HCT116 (cell line): ENCODE measurements at regions not wholly inside any gene's neighbourhood (a gene's known extent, or its start where the extent isn't known, plus 50 kb on each side); places are given as distances from the start of the nearest gene placed in this dataset.
A peak's percentile ranks its signal among the peaks of the same experiment; 100 is the strongest.

ENCODE experiments used
- ATAC-seq: fragments of 200-7000 bp; cut with Tn5 transposase; 2 replicates; pipeline ENCODE4 v1.9.1; 2020; ENCODE audit warnings: mild to moderate bottlenecking, moderate library complexity
- BruUV-seq: library from RNA; stranded (reverse); fragments of 400-500 nt; replicated peaks from 2 replicates; lab custom pipeline; 2021; lab: Mats Ljungman, UMichigan
- CTCF ChIA-PET: fragments of 300-600 bp; sonication (Branson Sonifier 250); formaldehyde crosslinking; loops from one replicate; lab custom pipeline; 2021; ENCODE audit warnings: antibody characterized with exemption; lab: Charles Lee
- POLR2A ChIA-PET: fragments of 300-600, 350-600 bp; sonication (Branson Sonifier 250); formaldehyde crosslinking; loops from one replicate; lab custom pipeline; 2021; ENCODE audit warnings: antibody characterized with exemption; lab: Charles Lee
- RAD21 ChIA-PET, 2 experiments: fragments of 300-600 bp; sonication (Branson Sonifier 250); formaldehyde crosslinking; loops; one replicate each; lab custom pipeline; 2023; ENCODE audit warnings: low total read pairs in 2 of 2; ENCODE audit not compliant: uncharacterized antibody in 2 of 2, unreplicated experiment in 2 of 2, low non-redundant PET in 1 of 2; lab: Charles Lee
- DNase-seq: peaks from one replicate; pipeline ENCODE4 v3.0.0-alpha.2; 2010; ENCODE audit warnings: low read depth, low spot score
- H2AFZ ChIP-seq: fragments of 200-600 bp; shearing (Covaris generic), sonication (generic); 2 replicates; pipeline ENCODE4 v1.6.1; 2017; ENCODE audit warnings: low read depth, mixed run types, mixed read lengths, antibody characterized with exemption, low read length; ENCODE audit not compliant: poor library complexity, severe bottlenecking
- H3K27ac ChIP-seq: 2 replicates; pipeline ENCODE4 v1.5.1; 2012; ENCODE audit warnings: low read depth, low read length
- H3K27me3 ChIP-seq: fragments of 200-600 bp; sonication (generic); 2 replicates; pipeline ENCODE4 v1.6.1; 2016; ENCODE audit warnings: mixed run types, low read length, mixed read lengths; ENCODE audit not compliant: insufficient read depth
- H3K36me3 ChIP-seq, 2 experiments: fragments of 200-500 bp in 1 of 2; fragments of 200-600 bp in 1 of 2; sonication (Bioruptor generic) in 1 of 2; sonication (generic) in 1 of 2; 2 replicates each; pipeline versions ENCODE4 v1.5.1 to v1.6.1; 2014 to 2016; ENCODE audit warnings: low read length in 2 of 2, inconsistent platforms in 1 of 2, mixed read lengths in 1 of 2, mixed run types in 1 of 2; ENCODE audit not compliant: insufficient read depth in 2 of 2, control insufficient read depth in 1 of 2
- H3K4me1 ChIP-seq, 2 experiments: fragments of 200-600 bp in 1 of 2; sonication (generic) in 1 of 2; 2 replicates each; pipeline versions ENCODE4 v1.5.1 to v1.6.1; 2012 to 2017; ENCODE audit warnings: low read length in 2 of 2, inconsistent platforms in 1 of 2, mild to moderate bottlenecking in 1 of 2, mixed read lengths in 1 of 2, mixed run types in 1 of 2, moderate library complexity in 1 of 2; ENCODE audit not compliant: insufficient read depth in 2 of 2, control insufficient read depth in 1 of 2
- H3K4me2 ChIP-seq: fragments of 200-600 bp; sonication (generic); 2 replicates; pipeline ENCODE4 v1.6.1; 2017; ENCODE audit warnings: mixed run types, low read length, mixed read lengths
- H3K4me3 ChIP-seq, 2 experiments: fragments of 200-600 bp in 1 of 2; sonication (generic) in 1 of 2; replicated peaks in 1 of 2; 2 replicates each; pipeline ENCODE4 v1.5.1; 2011 to 2016; ENCODE audit warnings: low read length in 2 of 2, control low read depth in 1 of 2, low read depth in 1 of 2, mild to moderate bottlenecking in 1 of 2, mixed read lengths in 1 of 2, mixed run types in 1 of 2
- H3K79me2 ChIP-seq: fragments of 200-600 bp; sonication (generic); 2 replicates; pipeline ENCODE4 v1.6.1; 2017; ENCODE audit warnings: mild to moderate bottlenecking, mixed run types, low read length, moderate library complexity, mixed read lengths; ENCODE audit not compliant: insufficient read depth
- H3K9ac ChIP-seq: fragments of 200-600 bp; sonication (generic); 2 replicates; pipeline ENCODE4 v1.6.1; 2016; ENCODE audit warnings: low read length, mixed read lengths
- H3K9me2 ChIP-seq: fragments of 200-600 bp; sonication (generic), shearing (Covaris generic); 2 replicates; pipeline ENCODE4 v1.6.1; 2017; ENCODE audit warnings: mixed run types, mild to moderate bottlenecking, moderate library complexity; ENCODE audit not compliant: insufficient read depth
- H3K9me3 ChIP-seq, 2 experiments: fragments of 200-500 bp in 1 of 2; fragments of 200-600 bp in 1 of 2; sonication (Bioruptor generic) in 1 of 2; sonication (generic) in 1 of 2; 2 replicates each; pipeline ENCODE4 v1.6.1; 2014 to 2017; ENCODE audit warnings: low read length in 2 of 2, mixed read lengths in 2 of 2, inconsistent platforms in 1 of 2, low read depth in 1 of 2, mild to moderate bottlenecking in 1 of 2, mixed run types in 1 of 2, moderate library complexity in 1 of 2; ENCODE audit not compliant: control insufficient read depth in 1 of 2, insufficient read depth in 1 of 2
- H4K20me1 ChIP-seq: fragments of 200-600 bp; sonication (generic), shearing (Covaris generic); 2 replicates; pipeline ENCODE4 v1.6.1; 2017; ENCODE audit warnings: mixed run types, mild to moderate bottlenecking, moderate library complexity; ENCODE audit not compliant: insufficient read depth
- CEBPB ChIP-seq: IDR thresholded peaks from 2 replicates; pipeline ENCODE4 v1.6.1; 2012; ENCODE audit warnings: low read depth
- FOSL1 ChIP-seq: IDR thresholded peaks from 2 replicates; pipeline ENCODE4 v1.6.1; 2012; ENCODE audit warnings: low read depth
- POLR2A ChIP-seq: IDR thresholded peaks from 2 replicates; pipeline ENCODE4 v1.7.0; 2011; ENCODE audit warnings: borderline replicate concordance; ENCODE audit not compliant: insufficient read depth, insufficient read length; ENCODE audit errors: extremely low read depth
- POLR2AphosphoS5 ChIP-seq: IDR thresholded peaks from 2 replicates; pipeline ENCODE4 v1.6.1; 2011; ENCODE audit warnings: mild to moderate bottlenecking, low read depth, low read length, moderate library complexity
- RAD21 ChIP-seq: IDR thresholded peaks from 2 replicates; pipeline ENCODE4 v1.6.1; 2012; ENCODE audit warnings: low read depth, mild to moderate bottlenecking
- SIN3A ChIP-seq: IDR thresholded peaks from 2 replicates; pipeline ENCODE4 v1.6.1; 2012; ENCODE audit warnings: low read depth
- SRF ChIP-seq: IDR thresholded peaks from 2 replicates; pipeline ENCODE4 v1.6.1; 2012; ENCODE audit warnings: low read depth
- TCF7L2 ChIP-seq: IDR thresholded peaks from 2 replicates; pipeline ENCODE4 v1.7.0; 2011; ENCODE audit warnings: borderline replicate concordance, inconsistent platforms; ENCODE audit not compliant: insufficient read depth, insufficient read length; ENCODE audit errors: extremely low read depth
- YY1 ChIP-seq: IDR thresholded peaks from 2 replicates; pipeline ENCODE4 v1.6.1; 2011; ENCODE audit warnings: low read length, low read depth, moderate library complexity, mild to moderate bottlenecking; ENCODE audit not compliant: insufficient replicate concordance; ENCODE audit errors: extremely low read depth
- ZFX ChIP-seq: fragments of 450-650 bp; IDR thresholded peaks from 2 replicates; pipeline ENCODE4 v1.6.1; 2017
- intact Hi-C: fragments of 100-400 bp; cut with micrococcal nuclease; formaldehyde crosslinking; loops from 2 replicates; pipeline ENCODE4 v1.10.0; 2022
- TF ChIP-seq, protein P1 (sequence below): IDR thresholded peaks from 2 replicates; pipeline ENCODE4 v1.6.1; 2012
- TF ChIP-seq, protein P2 (sequence below), 3 experiments: fragments of 200-600 bp in 1 of 3; sonication (generic) in 1 of 3; IDR thresholded peaks in 2 of 3; conservative IDR thresholded peaks in 1 of 3; 2 replicates each; pipeline ENCODE4 v1.5.1; 2012 to 2017; ENCODE audit warnings: low read depth in 2 of 3, low read length in 2 of 3, antibody characterized with exemption in 1 of 3, borderline replicate concordance in 1 of 3, control low read depth in 1 of 3, mild to moderate bottlenecking in 1 of 3, mixed read lengths in 1 of 3, mixed run types in 1 of 3, moderate library complexity in 1 of 3; ENCODE audit not compliant: insufficient read depth in 1 of 3

DNA sequence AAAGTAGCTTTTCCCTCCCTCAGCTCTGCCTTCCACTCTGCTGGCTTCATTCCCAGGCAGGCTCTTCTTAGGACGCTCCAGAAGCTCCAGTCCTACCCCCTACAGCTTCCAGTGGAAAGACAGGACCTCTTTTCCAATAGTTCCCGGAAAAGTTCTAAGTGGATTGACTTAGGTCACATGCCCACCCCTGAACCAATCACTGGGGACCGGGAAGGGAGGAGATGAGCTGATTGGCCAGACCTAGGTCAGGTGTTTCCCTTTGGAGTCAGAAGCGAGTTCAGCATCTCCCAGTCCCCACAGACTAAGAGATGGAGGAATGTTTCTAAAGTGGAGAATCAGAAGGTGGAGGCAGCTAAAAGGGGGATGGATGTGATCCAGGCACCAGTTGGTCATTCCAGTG is 62.9 kb upstream of the KCNG1 start:
- H3K9me2 ChIP-seq: no peaks in the 10 kb centered on the region
- TF ChIP-seq FOSL1 (no peak), TCF7L2 (no peak), RAD21 (no peak), CEBPB (no peak), ZFX (no peak), SIN3A (no peak), SRF (no peak), POLR2AphosphoS5 (no peak), YY1 (no peak), POLR2A (no peak)
- TF ChIP-seq, protein P1, sequence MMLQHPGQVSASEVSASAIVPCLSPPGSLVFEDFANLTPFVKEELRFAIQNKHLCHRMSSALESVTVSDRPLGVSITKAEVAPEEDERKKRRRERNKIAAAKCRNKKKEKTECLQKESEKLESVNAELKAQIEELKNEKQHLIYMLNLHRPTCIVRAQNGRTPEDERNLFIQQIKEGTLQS: no peak
- TF ChIP-seq, protein P2, sequence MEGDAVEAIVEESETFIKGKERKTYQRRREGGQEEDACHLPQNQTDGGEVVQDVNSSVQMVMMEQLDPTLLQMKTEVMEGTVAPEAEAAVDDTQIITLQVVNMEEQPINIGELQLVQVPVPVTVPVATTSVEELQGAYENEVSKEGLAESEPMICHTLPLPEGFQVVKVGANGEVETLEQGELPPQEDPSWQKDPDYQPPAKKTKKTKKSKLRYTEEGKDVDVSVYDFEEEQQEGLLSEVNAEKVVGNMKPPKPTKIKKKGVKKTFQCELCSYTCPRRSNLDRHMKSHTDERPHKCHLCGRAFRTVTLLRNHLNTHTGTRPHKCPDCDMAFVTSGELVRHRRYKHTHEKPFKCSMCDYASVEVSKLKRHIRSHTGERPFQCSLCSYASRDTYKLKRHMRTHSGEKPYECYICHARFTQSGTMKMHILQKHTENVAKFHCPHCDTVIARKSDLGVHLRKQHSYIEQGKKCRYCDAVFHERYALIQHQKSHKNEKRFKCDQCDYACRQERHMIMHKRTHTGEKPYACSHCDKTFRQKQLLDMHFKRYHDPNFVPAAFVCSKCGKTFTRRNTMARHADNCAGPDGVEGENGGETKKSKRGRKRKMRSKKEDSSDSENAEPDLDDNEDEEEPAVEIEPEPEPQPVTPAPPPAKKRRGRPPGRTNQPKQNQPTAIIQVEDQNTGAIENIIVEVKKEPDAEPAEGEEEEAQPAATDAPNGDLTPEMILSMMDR (IDR thresholded peaks at IDR 0.05 in 2 of 3, conservative IDR thresholded peaks at IDR 0.05 in 1 of 3; ENCODE audit: borderline replicate concordance in 1 of 3, insufficient read depth in 1 of 3, low read depth in 2 of 3, low read length in 2 of 3): no peak
- ChIA-PET RAD21 (no interaction called here), CTCF (interaction anchor here (1.9 kb wide), 1 partner anchor 71 kb away, joined by 5 read pairs; no protein-coding TSS in a partner anchor), POLR2A (no interaction called here)
- no peak overlapping the region for H2AFZ ChIP-seq
- H3K27ac ChIP-seq: no peak overlapping the region
- H3K79me2 ChIP-seq: no peaks in the 10 kb centered on the region
- no peaks in the 10 kb centered on the region for H4K20me1 ChIP-seq
- H3K4me1 ChIP-seq: no peaks in the 10 kb centered on the region
- ATAC-seq (peak; percentile 69), DNase-seq (peak; percentile 18)
- no TSS peak for BruUV-seq
- no peaks in the 10 kb centered on the region for H3K36me3 ChIP-seq
- H3K27me3 ChIP-seq: peaks cover 70% of the 10 kb centered on the region
- no peaks in the 10 kb centered on the region for H3K9me3 ChIP-seq
- H3K9ac ChIP-seq: no peak overlapping the region
- H3K4me3 ChIP-seq: no peak overlapping the region
- intact Hi-C loops: no loop called here
- H3K4me2 ChIP-seq: no peak overlapping the region
